Prostate gland (tissue), 2 donors: ENCODE measurements at regions not wholly inside any gene's neighbourhood (a gene's known extent, or its start where the extent isn't known, plus 50 kb on each side); places are given as distances from the start of the nearest gene placed in this dataset.

Source experiments
- POLR2AphosphoS5 ChIP-seq: sonication (generic); formaldehyde crosslinking; IDR thresholded peaks from one replicate; pipeline ENCODE4 v1.6.1; 2017; ENCODE audit warnings: antibody characterized with exemption
- TF ChIP-seq, protein P1 (sequence below), 4 experiments: fragments of 200-600 bp in 2 of 4; fragments of 450-650 bp in 2 of 4; sonication (generic) in 2 of 4; IDR thresholded peaks; 1 replicate in 3 of 4; 2 replicates in 1 of 4; pipeline ENCODE4 v1.5.1; 2016 to 2019; ENCODE audit warnings: antibody characterized with exemption in 4 of 4, mild to moderate bottlenecking in 2 of 4, moderate library complexity in 2 of 4

DNA sequence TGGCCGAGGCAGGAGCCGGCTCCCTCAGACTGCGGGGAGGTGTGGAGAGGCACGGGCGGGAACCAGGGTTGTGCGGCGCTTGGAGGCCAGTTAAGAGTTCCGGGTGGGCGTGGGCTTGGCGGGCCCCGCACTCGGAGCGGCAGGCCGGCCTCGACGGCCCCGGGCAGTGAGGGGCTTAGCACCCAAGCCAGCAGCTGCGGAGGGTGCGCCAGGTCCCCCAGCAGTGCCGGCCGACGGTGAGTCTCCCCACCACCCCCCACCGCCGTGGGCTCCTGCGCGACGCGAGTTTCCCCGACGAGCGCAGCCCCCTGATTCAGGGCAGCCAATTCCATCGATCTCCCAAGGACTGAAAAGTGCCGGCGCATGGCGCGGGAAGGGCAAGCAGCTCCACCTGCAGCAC lies 605.4 kb upstream of the SLC35B3 start:
- TF ChIP-seq, protein P1, sequence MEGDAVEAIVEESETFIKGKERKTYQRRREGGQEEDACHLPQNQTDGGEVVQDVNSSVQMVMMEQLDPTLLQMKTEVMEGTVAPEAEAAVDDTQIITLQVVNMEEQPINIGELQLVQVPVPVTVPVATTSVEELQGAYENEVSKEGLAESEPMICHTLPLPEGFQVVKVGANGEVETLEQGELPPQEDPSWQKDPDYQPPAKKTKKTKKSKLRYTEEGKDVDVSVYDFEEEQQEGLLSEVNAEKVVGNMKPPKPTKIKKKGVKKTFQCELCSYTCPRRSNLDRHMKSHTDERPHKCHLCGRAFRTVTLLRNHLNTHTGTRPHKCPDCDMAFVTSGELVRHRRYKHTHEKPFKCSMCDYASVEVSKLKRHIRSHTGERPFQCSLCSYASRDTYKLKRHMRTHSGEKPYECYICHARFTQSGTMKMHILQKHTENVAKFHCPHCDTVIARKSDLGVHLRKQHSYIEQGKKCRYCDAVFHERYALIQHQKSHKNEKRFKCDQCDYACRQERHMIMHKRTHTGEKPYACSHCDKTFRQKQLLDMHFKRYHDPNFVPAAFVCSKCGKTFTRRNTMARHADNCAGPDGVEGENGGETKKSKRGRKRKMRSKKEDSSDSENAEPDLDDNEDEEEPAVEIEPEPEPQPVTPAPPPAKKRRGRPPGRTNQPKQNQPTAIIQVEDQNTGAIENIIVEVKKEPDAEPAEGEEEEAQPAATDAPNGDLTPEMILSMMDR (IDR thresholded peaks at IDR 0.05): no peak
- no peak for TF ChIP-seq POLR2AphosphoS5
